ENCODE measurements at regions not wholly inside any gene's neighbourhood (a gene's known extent, or its start where the extent isn't known, plus 50 kb on each side); places are given as distances from the start of the nearest gene placed in this dataset.

- no peak for TF ChIP-seq ZNF367 (CRISPR knock-in tag; IDR thresholded peaks at IDR 0.05; ENCODE audit: borderline replicate concordance)
- no peak overlapping the region for H3K4me2 ChIP-seq (ENCODE audit: low read depth, low read length)
- ATAC-seq = no peak
- DNase-seq (ENCODE audit: low spot score) = no peak
- intact Hi-C loops (cut with micrococcal nuclease; ENCODE audit: unreplicated experiment) = no loop called here
- H3K4me3 ChIP-seq (replicated peaks in 1 of 3; ENCODE audit: insufficient read depth in 1 of 3, low read depth in 2 of 3, low read length in 3 of 3) = no peak overlapping the region
- WGBS (ENCODE audit: low lambda C conversion rate) = 10% methylated on average over 1 of the region's 1 CpG
- no peaks in the 10 kb centered on the region for H3K36me3 ChIP-seq (replicated peaks in 1 of 2; ENCODE audit: control insufficient read depth in 1 of 2, insufficient read depth in 2 of 2, low read length in 2 of 2)
- BruUV-seq (replicated peaks) = no TSS peak
- in situ Hi-C loops (cut with HindIII; ENCODE audit: extremely low pct_ligation_motif_present, low pct_unique_long_range_greater_than_20kb) = no loop called here
- no peaks in the 10 kb centered on the region for H4K20me1 ChIP-seq (ENCODE audit: insufficient read depth, low read length)
- H3K9ac ChIP-seq (ENCODE audit: insufficient read depth, low read depth, low read length) = no peak overlapping the region
- no peaks in the 10 kb centered on the region for H3K9me3 ChIP-seq (ENCODE audit: low read length)
- ChIA-PET CTCF (ENCODE audit: low intra/inter-chr PET ratio, low total read pairs) (no interaction called here), POLR2A (no interaction called here)
- H3K4me1 ChIP-seq (ENCODE audit: insufficient read depth, low read length) = no peaks in the 10 kb centered on the region
- FAIRE-seq = no peak
- H3K27ac ChIP-seq (ENCODE audit: extremely low read length, insufficient read depth, low read length) = no peak overlapping the region
- no peak overlapping the region for H2AFZ ChIP-seq (ENCODE audit: low read length)
- no peaks in the 10 kb centered on the region for H3K79me2 ChIP-seq (ENCODE audit: insufficient read depth, low read length)
- no peaks in the 10 kb centered on the region; a peak in 1 of 5 replicates for H3K27me3 ChIP-seq (ENCODE audit: control insufficient read depth in 1 of 2, insufficient read depth in 2 of 2, low read length in 2 of 2)
Measured at GRCh38 chr13:31878495-31878894, 139.2 kb downstream of the RXFP2 start.

- H3K27me3 ChIP-seq (ENCODE audit: control insufficient read depth in 1 of 2, insufficient read depth in 2 of 2, low read length in 2 of 2) = no peaks in the 10 kb centered on the region; a peak in 1 of 5 replicates
- H3K4me3 ChIP-seq (replicated peaks in 1 of 3; ENCODE audit: insufficient read depth in 1 of 3, low read depth in 2 of 3, low read length in 3 of 3) = no peak overlapping the region
- no peaks in the 10 kb centered on the region for H3K9me3 ChIP-seq (ENCODE audit: low read length)
- no peak overlapping the region for H3K27ac ChIP-seq (ENCODE audit: extremely low read length, insufficient read depth, low read length)
- no peak overlapping the region for H3K4me2 ChIP-seq (ENCODE audit: low read depth, low read length)
- no TSS peak for BruUV-seq (replicated peaks)
- no peak overlapping the region for H2AFZ ChIP-seq (ENCODE audit: low read length)
- H3K4me1 ChIP-seq (ENCODE audit: insufficient read depth, low read length) = no peaks in the 10 kb centered on the region
- WGBS (ENCODE audit: low lambda C conversion rate) = 2% methylated on average over 2 of the region's 2 CpGs
- H3K36me3 ChIP-seq (replicated peaks in 1 of 2; ENCODE audit: control insufficient read depth in 1 of 2, insufficient read depth in 2 of 2, low read length in 2 of 2) = no peaks in the 10 kb centered on the region
- H4K20me1 ChIP-seq (ENCODE audit: insufficient read depth, low read length) = no peaks in the 10 kb centered on the region
- no peak for TF ChIP-seq ATF4 (CRISPR knock-in tag; IDR thresholded peaks at IDR 0.05)
- TF ChIP-seq ZFY (CRISPR knock-in tag; IDR thresholded peaks at IDR 0.05) = no peak
- no peak for TF ChIP-seq ZNF691 (CRISPR knock-in tag; IDR thresholded peaks at IDR 0.05; ENCODE audit: borderline replicate concordance, low read depth)
- no peak for TF ChIP-seq SNRNP70 (IDR thresholded peaks at IDR 0.05; ENCODE audit: low read depth, low read length)
- TF ChIP-seq ZNF205 (CRISPR knock-in tag; IDR thresholded peaks at IDR 0.05) = no peak
- no peak for TF ChIP-seq ZNF724P (CRISPR knock-in tag; IDR thresholded peaks at IDR 0.05; ENCODE audit: borderline replicate concordance)
- no peak for TF ChIP-seq THAP9 (CRISPR knock-in tag; IDR thresholded peaks at IDR 0.05; ENCODE audit: borderline replicate concordance)
- TF ChIP-seq KMT2B (CRISPR knock-in tag; IDR thresholded peaks at IDR 0.05) = no peak
- POLR2A ChIA-PET = no interaction called here
- CTCF ChIA-PET (ENCODE audit: low intra/inter-chr PET ratio, low total read pairs) = no interaction called here
- H3K79me2 ChIP-seq (ENCODE audit: insufficient read depth, low read length) = no peaks in the 10 kb centered on the region
- ATAC-seq (no peak), DNase-seq (ENCODE audit: low spot score) (no peak), FAIRE-seq (no peak)
- intact Hi-C loops (cut with micrococcal nuclease; ENCODE audit: unreplicated experiment) = no loop called here
- H3K9ac ChIP-seq (ENCODE audit: insufficient read depth, low read depth, low read length) = no peak overlapping the region
- in situ Hi-C loops (cut with HindIII; ENCODE audit: extremely low pct_ligation_motif_present, low pct_unique_long_range_greater_than_20kb) = no loop called here
Measured at GRCh38 chr13:31878955-31879354, 139.6 kb downstream of the RXFP2 start.
